A549 (cell line): ENCODE measurements at regions not wholly inside any gene's neighbourhood (a gene's known extent, or its start where the extent isn't known, plus 50 kb on each side); places are given as distances from the start of the nearest gene placed in this dataset.

ENCODE experiments used
- BHLHE40 ChIP-seq: IDR thresholded peaks from 2 replicates; pipeline ENCODE4 v1.6.1; 2012; ENCODE audit warnings: low read depth, low read length, inconsistent platforms
- EHMT2 ChIP-seq: fragments of 200-600 bp; sonication (generic); IDR thresholded peaks from 2 replicates; pipeline ENCODE4 v1.6.1; 2016; ENCODE audit warnings: antibody characterized with exemption, low read depth, mild to moderate bottlenecking, moderate library complexity
- EP300 ChIP-seq, 2 experiments: fragments of >200 bp; sonication (Bioruptor Twin); formaldehyde crosslinking; IDR thresholded peaks; 2 replicates in 1 of 2; 3 replicates in 1 of 2; pipeline ENCODE4 v1.6.1; 2016 to 2017
- POLR2A ChIP-seq: IDR thresholded peaks from 2 replicates; pipeline ENCODE4 v1.6.1; 2012; ENCODE audit warnings: mild to moderate bottlenecking, low read length
- POLR2AphosphoS2 ChIP-seq: conservative IDR thresholded peaks from 2 replicates; pipeline ENCODE4 v1.6.1; 2012; ENCODE audit warnings: low read length, improper control_type of control experiment, inconsistent platforms
- TF ChIP-seq, protein P1 (sequence below): fragments of >200 bp; sonication (Bioruptor Twin); formaldehyde crosslinking; IDR thresholded peaks from 3 replicates; pipeline ENCODE4 v1.5.1; 2016

DNA sequence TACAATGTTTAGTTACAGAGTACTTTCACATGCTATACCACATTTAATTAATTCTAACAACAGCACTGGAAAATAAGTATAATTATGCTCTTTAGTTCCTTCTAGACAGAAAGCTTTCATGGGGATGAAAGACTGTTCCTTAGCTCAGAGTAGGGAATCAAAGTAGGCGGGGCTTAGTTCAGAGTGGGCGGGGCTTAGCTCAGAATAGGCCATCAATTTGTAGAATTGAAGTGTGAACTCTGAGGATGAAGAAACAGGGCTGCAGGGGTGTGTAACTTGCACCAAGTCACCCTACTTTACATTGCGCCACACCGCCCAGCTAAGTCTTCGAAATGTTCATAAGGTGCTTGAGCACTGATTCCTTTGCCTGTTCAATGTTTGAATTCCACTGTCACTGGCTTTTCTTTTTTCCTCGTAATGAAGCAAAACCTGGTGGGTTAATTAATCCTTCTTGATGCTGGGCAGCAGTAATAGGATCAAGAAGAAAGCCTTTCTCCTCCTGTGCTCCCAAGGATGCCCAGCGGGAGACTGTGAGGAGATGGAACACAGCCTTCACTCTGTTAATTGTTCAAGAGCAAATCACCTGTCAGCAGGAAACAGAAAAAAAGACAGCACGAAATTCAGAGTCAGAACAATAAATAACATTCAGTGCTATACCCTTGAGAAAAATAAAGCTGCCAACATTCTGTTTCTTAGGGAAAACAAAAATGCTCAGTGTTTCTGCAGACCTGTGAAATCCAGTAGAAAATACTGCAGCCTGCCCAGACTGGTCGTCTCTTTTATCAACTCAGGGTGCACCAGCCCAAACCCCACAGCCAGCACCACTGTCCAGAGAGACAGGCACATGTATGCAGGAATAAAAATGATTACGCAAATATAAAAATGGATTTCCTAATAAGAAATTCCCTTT, 66.5 kb upstream of the CAMK1G start:
- TF ChIP-seq, protein P1, sequence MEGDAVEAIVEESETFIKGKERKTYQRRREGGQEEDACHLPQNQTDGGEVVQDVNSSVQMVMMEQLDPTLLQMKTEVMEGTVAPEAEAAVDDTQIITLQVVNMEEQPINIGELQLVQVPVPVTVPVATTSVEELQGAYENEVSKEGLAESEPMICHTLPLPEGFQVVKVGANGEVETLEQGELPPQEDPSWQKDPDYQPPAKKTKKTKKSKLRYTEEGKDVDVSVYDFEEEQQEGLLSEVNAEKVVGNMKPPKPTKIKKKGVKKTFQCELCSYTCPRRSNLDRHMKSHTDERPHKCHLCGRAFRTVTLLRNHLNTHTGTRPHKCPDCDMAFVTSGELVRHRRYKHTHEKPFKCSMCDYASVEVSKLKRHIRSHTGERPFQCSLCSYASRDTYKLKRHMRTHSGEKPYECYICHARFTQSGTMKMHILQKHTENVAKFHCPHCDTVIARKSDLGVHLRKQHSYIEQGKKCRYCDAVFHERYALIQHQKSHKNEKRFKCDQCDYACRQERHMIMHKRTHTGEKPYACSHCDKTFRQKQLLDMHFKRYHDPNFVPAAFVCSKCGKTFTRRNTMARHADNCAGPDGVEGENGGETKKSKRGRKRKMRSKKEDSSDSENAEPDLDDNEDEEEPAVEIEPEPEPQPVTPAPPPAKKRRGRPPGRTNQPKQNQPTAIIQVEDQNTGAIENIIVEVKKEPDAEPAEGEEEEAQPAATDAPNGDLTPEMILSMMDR, result no peak
- TF ChIP-seq POLR2A (no peak), EP300 (IDR thresholded peaks at IDR 0.05) (no peak), BHLHE40 (no peak), EHMT2 (no peak), POLR2AphosphoS2 (no peak)
